T-helper 1 cell (primary cell): ENCODE measurements at regions not wholly inside any gene's neighbourhood (a gene's known extent, or its start where the extent isn't known, plus 50 kb on each side); places are given as distances from the start of the nearest gene placed in this dataset.

Experiments used
- DNase-seq, 5 donors: peaks; one replicate each; pipeline ENCODE4 v3.0.0-alpha.2; 2012 to 2020

DNA sequence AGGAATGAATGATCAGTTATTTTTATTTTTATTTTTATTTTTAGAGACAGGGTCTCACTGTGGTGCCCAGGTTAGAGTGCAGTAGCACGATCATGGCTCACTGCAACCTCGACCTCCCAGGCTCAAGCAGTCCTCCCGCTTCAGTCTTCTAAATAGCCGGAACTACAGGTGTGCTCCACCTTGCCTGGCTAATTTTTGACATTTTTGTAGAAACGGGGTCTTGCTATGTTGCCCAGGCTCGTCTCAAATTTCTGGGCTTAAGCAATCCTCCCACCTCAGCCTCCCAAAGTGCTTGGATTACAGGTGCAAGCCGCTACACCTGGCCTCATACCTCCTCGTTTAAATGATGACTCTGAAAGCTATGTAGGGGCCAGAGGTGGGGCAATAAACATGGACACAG lies 706.0 kb downstream of the MED13L start:
- no peak for DNase-seq

DNA sequence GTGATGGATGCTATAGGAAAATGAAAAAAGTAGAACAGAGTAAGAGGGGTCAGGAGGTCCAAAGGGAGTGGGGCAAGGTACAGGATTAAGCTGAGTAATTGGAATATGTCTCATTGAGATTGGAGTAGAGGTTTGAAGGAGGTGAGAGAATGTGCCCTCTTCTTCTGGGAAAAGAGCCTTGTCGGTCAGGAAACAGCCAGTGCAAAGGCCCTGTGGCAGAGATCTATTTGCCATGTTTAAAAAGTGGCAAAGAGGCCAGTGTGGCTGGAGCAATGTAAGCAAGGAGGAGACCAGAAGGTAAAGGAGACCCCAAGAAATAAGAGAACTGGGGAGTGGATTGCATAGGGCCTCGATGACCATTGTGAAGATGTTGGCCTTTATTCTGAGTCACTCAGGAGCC lies 706.5 kb downstream of the MED13L start:
- no peak for DNase-seq

DNA sequence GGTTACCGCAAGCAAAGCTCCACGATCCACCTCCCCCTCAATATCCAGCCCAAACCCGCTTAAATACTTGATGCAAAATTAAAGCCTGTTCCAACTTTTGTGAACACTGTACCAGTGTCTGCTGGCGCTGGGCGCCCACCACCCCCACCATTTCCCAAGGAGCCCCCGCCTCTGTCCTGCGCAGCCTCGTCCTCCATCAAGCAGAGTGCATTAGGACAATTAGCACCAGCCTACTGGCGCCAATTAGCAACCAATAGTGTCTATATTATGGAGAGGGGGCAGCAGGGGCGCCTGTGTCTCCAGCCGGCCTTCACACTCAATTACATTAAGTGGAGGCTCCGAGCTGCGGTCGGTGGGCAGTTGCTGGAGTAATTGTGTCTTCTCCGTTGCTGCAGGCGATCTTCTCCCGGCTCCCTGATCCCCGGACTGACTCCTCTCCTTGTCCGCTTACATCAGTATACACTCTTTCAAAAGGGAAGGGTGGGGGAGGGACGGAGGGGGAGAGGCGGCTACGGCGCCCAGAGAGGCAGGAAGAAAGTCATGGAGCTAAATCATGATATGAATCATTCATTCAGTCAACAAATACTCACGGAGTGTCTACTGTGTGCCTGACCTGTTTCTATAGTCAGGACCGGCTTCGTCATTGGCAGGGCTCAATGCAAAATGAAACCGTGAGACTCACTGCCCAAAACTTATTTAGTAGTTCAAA lies 707.3 kb downstream of the MED13L start:
- no peak for DNase-seq

DNA sequence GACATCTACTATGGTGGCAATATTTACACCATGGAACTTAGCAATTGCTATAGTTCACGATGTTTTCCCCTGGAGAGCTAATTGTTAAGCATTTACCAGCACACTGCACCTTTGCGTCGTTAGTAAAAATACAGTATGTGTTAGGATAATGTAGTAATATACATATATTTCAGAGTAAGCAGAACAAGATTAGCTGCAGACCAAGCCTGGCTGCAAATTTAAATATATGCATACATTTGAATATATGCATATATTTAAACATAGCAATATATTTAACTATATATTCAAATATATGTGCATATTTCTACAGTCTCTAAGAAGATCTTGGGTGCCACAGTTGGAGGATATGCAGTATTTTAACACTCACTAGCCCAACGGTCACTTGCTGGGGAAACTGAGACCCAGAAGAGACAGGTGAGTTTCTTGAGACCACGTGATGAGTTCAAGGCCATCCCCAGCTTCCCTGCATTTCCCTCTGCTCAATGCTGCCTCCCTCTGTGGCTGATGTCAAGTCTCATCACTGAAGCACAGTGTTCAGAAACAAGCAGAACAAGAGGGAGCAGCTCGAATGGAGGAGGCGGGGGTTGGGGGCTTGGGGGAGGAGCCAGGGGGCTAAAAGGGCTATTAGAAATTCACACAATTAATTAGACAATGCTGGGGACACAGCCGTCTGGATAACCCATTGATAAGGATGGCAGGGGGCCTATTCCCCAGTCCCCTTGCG lies 708.0 kb downstream of the MED13L start:
- DNase-seq, result no peak

DNA sequence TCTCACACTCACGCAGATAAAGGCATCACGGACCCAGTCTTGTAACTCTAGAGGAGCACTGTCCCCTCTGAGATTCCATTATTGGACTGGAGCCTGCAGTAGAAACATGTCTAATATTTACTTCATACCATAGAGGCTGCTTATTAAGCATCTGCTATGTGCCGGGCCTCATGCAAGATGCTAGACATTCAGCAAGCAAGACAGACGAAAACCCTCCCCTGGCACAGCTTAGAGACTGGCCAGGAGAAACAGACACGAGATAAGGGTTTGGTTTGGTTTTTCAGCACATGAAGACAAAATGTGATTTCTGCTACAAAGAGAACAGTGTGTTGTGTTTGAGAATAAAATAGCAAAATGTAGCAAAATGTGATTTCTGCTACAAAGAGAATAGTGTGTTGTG lies 719.2 kb downstream of the MED13L start:
- no peak for DNase-seq

DNA sequence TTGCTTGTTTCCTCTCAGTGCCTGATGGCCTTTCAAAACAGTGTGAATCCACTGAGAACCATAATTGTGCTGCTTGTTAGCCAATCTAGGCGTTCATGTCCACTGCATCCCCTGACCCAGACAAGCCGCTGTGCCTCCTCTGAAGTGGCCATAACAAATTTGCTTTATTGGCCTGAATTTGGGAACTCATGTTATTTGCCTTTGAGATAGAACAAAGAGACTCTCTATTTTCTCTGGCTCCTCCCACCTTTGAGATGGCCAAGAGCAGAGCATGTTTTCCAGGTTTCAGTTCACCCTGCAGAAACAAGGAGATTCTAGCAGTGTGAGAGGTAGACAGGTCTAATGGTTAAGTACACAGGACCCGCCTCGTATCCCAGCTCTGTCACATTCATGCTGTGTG lies 723.9 kb downstream of the MED13L start:
- no peak for DNase-seq

DNA sequence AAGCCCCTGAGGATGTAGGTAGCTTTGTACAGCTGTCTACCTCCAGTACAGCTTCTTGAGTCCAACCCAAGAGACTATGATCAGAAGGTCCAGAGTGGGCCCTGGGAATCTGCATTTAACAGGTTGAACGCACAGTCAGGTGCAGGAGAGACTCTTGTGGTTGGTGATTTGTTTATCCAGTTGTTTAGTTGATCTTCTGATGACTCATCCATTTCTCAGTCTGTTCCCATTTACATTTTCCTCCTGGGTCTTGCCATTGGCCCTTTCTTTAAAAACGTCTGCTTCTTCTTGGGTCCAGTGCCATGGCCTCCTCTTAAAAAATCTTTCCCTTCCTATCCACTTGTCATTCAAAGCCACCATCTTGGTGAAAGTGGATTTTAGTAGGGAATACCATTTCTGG lies 734.2 kb downstream of the MED13L start:
- DNase-seq, result no peak

DNA sequence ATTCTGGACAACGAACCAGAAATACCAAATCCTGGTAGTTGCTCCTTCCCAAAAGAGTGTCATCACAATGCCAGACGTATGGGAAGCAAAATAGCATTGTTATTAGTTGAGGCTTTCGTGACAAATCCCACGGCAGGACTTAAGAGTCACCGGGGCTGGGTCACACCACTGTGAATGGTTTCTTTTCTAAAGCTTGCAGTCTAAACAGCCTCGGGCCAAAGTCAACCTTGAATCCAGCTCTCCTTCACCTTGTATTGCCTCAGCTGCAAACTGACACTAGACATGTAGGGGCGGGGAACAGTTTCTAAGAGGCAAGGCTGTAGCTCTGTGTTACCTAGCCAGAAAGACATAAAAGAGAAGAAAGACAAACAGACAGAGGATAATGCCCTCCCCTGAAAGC lies 734.8 kb downstream of the MED13L start:
- no peak for DNase-seq

DNA sequence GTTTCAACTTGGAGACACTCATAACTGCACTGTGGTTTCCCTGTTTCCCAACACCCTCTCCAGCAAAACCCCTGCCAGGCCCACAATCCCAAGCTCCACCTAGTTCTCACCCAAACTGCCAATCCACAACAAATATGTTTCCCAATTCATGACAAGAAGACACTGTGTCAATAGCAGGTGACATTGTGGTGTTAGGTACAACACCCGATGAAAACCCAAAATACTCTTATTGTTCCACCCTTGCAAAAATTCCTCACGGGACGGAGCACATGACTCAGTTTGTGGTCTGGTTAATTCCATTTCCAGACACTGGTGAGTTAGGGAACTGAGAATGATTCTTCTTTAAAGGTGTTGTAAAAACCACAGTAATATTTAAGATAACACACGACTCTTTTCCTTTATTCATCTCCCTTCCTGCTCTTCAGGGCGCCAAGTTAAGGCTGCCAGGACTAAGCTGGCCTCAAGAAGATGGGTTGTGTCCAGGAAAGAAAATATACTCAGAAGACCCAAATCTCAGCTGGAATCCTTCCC lies 735.5 kb downstream of the MED13L start:
- no peak for DNase-seq

DNA sequence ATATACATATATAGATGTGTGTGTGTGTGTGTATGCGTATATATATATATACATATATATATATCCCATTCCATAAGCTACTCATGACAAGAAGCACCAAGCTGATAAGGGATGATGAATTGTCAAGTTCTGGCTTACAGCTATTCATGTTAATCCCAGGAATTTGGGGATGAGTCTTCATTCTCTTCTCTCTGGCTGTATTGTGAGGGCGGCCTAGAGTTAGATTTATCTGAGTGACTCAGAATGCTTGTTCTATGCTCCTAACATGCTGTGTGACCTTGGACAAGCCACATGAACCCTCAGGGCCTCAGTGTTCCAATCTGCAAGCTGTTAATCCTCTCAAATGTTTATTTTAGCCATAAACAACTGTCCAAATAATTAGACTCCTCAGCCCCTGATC lies 749.0 kb downstream of the MED13L start:
- no peak for DNase-seq

DNA sequence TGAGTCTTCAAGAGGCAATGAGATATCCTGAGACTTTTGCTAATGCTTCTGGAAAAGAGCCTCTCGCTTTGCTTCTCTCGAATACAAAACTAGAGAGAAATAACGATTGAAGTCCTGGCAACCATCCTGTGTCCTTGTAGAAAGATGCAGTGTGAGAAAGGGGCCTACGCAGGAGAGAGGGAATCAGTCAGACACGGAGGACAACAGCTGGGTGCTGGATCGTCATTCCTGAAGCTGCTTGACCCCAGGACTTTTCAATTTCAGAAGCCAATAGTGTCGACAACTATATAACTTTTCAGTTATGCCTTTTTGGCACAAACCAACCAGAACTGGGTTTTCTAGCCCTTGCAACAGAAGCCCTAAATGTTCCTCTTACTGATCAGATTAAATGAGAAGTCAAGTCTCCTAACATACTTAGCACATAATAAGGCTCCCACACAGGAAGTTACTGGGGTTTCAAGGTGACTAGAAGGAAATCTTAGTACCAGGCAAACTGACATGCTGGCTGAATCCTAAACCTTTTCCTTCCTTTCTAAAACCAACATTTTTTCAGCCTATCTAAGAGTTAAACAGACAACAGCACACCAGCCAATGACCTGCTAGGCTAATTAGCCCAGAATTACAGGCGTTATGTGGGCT lies 755.6 kb downstream of the MED13L start:
- peak in 1 of 5 donors; percentile 1 for DNase-seq

DNA sequence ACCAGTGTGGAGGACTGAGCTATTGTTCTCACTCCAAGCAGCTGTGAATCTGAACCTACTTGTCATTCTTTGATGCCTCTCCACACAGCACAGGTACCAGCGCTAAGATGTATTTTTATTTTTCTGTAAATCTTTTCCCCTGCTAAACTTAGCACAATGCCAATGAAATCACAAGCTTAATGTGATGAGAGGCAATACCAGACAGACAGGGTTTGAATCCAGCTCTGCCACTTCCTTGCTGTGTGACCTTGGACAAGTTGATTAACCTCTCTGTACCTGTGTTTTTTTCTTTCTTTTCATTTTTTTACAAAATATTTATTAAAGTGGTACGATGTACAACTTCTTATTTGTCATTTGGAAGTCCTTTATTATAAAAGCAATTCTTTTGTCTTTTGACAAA lies 757.6 kb downstream of the MED13L start:
- DNase-seq, result no peak

DNA sequence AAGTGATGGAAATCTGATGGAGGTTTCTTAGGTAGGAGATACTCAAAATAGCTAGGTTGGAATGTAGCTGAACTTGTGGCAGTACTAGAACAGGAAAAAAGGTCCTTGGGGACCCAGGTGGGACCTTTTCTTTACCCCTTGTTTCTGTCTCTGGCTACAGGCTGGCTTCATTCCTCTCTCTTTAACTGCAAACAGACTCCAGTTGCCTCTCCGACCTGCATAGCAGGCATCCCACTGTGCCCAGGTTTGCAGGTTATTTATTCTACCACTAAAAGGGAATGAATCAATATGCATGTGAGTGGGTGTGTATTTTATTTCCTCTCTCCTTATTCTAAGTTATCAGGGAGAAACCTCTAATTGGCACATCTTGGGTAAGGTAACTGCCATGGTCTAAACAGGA lies 758.1 kb downstream of the MED13L start:
- DNase-seq, result no peak

DNA sequence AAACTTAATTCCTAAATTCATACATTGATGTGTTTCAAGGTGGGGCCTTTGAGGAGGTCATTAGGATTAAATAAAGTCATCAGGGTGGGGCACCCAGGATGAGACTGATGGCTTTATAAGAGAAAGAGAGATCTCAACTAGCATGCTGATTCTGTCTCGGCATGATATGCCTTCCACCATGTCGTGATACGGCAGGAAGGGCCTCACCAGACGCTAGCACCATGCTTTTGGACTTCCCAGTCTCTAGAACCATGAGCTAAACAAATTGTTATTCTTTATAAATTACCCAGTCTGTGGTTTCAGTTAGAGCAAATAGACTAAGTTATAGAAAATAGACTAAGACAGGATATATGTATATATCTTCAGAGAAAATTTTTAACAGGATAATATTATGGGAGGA lies 759.6 kb downstream of the MED13L start:
- no peak for DNase-seq

DNA sequence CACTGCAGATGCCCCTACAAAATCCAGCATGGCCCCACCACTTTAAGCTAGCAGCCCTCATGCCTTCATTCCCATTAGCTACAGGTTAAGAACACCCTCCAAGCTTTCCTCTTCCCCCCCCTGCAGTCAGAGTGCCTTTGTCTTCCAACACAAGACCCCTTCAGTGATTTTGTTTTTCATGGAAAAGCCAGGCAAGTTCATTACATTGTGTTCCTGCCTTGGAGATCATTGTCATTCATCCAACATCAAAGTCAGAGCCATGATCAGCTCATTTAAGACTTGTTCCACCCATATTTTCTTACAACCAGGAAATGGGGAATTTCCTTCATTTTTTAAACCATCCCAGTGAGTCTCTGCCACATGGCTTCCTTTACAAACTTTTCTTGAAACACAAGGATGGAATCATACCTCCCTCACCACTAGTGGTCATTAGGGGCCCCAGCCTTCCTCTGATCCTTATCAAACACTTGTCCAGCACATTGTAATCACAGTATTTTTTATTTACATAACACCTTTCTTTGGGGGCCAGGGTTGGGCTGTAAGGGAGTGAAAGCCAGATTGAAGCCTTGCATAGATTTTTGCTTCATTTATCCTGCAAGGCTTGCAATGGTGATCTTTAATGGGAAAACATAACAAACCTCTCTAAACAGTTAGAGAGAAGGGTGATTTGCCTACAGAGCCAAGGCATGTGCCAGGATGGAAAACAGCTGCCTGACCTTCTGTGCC lies 765.3 kb downstream of the MED13L start:
- no peak for DNase-seq

DNA sequence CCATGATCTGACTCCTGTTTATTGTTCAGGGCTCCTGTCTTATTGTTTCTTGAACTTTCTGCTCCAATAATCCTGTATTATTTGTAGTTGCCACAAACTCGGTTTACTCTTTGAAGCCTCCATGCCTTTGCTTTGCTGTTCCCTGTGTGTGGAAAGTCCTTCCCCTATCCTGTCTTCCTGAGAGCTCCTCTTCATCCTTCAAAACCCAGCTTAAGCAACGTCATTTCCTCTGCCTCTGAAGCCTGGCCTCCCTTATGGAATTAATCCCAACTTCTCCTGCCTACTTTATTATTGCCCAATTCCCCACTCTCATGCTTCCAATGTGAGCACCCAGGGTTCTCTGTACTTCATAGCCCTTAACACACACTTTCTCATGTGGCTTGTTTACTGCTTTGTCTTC lies 766.2 kb downstream of the MED13L start:
- DNase-seq, result no peak

DNA sequence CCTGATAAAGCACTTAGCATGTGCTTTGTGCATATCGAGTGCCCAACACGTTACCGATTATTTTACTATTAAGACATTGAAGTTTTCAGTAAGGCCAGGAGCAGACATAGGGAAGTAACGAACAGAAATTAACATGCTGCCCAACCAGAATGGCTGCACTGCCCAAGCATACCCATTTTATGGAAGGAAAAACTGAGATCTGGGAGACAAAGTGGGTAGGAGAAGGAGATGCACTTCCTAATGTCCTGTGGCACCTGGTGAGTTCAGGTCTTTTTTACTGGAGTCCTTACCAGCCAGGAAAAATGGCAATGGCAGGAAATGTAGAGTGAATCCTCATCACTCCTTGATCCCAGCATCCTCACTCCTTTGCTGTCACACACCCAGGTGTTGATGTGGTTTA lies 768.5 kb downstream of the MED13L start:
- no peak for DNase-seq

DNA sequence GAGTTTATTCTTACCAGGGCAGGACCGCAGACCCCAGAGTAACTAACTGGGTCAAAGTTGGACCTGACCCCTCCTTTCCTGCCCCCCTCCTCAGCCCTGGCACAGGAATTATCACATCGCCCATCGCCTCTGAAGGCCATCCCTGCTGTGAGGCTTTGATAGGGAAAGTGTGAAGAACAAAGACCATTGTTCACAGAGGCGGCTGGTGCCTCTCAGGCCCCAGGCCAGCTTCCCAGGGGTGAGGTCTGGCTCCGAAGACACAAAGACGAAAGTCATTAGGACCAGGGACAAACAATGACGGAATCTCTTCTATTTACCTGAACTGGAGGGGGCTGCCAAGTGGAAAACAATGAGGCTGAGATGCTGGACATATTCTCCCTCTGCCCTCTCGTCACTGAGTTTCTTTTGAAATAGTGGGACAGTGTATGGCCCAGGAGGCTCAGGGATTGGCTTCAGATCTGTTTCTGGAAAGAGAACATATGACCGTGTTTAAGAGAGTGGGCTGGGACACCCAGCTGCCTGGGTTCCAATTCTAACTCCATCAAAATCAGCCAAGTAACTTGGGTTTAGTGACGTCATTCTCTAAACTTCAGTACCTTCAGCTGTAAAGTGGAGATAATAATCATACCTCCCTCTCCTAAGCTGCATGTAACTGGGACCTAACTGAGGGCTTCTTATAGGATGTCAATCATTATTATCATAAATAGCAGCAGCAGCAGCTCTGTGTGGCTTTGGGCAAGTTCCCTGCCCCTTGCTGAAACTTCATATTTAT lies 769.4 kb downstream of the MED13L start:
- DNase-seq, result no peak

DNA sequence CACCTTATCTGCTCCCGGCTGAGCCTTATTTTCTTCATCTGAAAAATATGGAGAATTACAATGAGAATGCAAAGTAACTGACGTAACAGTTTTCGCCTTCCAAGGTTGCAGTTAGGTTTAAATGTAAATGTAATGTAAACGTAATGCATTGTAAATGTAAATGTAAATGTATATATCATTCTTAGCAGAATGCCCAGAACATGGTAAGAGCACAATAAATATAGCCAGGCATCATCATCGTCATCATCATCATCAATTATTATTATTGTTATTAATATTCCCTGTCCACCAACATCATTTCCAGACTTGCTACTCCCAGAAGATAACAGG lies 770.0 kb downstream of the MED13L start:
- no peak for DNase-seq

DNA sequence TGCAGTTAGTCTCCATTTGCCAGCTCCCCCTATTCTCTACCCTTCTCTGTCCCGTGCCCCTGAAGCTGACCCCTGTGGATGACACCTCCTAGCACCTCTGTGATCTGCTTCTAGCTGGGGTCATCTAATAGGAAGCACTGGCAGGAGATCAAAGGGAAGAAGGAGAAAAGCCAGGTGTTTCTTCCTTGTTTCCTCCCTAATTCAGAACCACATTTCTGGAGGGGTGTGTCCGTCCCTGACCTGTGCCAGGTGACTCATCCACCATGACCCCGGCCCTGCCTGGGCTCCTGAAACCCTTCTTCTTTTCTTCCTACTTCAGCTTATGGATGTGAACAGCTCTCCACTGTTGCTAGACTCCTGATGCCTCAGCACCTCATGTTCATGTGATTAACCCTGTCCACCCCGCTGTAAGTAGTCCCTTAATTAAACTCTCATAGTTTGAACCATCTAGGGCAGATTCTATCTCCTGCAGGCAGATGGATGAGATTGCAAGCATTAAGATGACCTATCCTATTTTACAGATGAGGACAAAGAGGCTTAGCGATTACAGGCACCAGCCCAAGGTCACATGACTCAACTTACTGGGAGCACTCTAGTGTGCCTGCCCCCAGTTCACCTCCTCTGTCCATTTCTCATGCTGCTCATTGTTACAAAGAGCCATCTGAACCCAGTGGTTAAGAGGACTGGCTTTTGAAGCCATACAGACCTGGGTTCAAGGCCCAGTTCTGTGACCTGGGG lies 770.5 kb downstream of the MED13L start:
- DNase-seq, result no peak

DNA sequence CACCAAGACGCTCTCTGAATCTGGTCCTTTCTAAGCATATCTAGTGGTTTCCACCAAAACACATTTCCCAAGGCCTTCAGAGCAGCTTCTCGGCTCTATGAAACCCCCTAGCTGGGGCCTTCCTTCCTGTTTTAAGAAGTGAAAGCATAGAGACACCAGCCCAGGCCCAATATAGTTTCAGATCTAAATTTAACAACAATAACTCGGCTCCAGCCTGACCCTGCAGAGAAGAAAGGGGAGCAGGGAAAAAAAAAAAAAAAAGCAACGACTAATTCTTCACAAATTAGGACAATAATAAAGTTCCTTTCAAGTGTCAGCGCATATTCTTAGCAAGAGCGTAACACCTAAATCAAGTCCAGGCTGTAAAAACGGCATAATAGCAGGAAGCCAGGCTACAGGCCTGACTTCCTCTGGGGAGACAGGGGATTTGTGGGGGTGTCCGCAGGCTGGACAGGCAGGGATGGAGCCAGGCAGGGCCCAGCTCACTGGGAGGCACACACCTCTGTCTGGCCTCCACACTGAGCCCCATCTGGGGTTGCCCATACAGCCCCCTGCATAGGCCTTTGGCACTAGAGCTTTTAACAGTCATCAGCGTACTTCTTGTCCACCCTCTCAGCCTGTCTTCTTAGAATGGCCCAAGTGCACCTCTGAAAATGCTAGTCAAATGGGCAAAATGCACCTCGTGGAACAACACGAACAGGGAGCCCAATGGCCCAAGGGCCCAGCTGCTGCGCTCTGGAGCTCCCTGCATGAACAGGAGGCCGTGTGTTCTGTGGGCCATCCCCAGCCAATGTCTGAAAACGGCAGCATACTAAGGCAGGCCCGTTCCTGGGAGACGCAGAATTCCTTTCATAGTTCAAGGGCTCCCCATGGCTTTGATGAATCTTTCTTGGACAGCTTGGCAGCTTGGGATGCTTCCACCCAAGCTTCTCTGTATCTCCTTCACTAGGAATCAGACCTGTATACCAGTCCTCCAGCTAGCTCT lies 772.9 kb downstream of the MED13L start:
- no peak for DNase-seq
